CD4-positive, alpha-beta T cell (primary cell): ENCODE measurements at regions not wholly inside any gene's neighbourhood (a gene's known extent, or its start where the extent isn't known, plus 50 kb on each side); places are given as distances from the start of the nearest gene placed in this dataset.

Experiments
- ATAC-seq: fragments of 200-7000 bp; cut with Tn5 transposase; one replicate; pipeline ENCODE4 v1.10.0; 2022; ENCODE audit warnings: mild to moderate bottlenecking; ENCODE audit not compliant: poor library complexity
- CTCF ChIA-PET: fragments of 350-600 bp; sonication (Branson Sonifier 250); formaldehyde crosslinking; loops from one replicate; lab custom pipeline; 2021; ENCODE audit warnings: antibody characterized with exemption, inconsistent platforms; lab: Charles Lee
- POLR2A ChIA-PET: fragments of 350-600 bp; sonication (Branson Sonifier 250); formaldehyde crosslinking; loops from one replicate; lab custom pipeline; 2021; ENCODE audit warnings: antibody characterized with exemption, inconsistent platforms; lab: Charles Lee
- DNase-seq, 14 experiments: peaks; one replicate each; pipeline ENCODE4 v3.0.0-alpha.2; 2013 to 2020; ENCODE audit warnings: mixed read lengths in 2 of 14
- H3K27ac ChIP-seq, 2 donors: one replicate each; pipeline versions ENCODE4 v1.5.1 to v1.7.0; 2013; ENCODE audit warnings: low read length in 2 of 2, low read depth in 1 of 2, mild to moderate bottlenecking in 1 of 2
- H3K27me3 ChIP-seq, 2 experiments: 1 replicate in 1 of 2; 2 replicates in 1 of 2; pipeline versions ENCODE4 v1.6.1 to v1.7.0; 2013; ENCODE audit warnings: low read length in 2 of 2, control low read depth in 1 of 2, mild to moderate bottlenecking in 1 of 2, moderate library complexity in 1 of 2; ENCODE audit not compliant: insufficient read depth in 2 of 2, control insufficient read depth in 1 of 2
- H3K36me3 ChIP-seq: one replicate; pipeline ENCODE4 v1.6.1; 2013; ENCODE audit warnings: low read length, control low read depth; ENCODE audit not compliant: insufficient read depth
- H3K4me1 ChIP-seq: one replicate; pipeline ENCODE4 v1.6.1; 2013; ENCODE audit warnings: low read length, control low read depth; ENCODE audit not compliant: insufficient read depth
- H3K4me3 ChIP-seq: one replicate; pipeline ENCODE4 v1.5.1; 2013; ENCODE audit warnings: mild to moderate bottlenecking, low read length, moderate library complexity
- H3K9me3 ChIP-seq, 2 experiments: 1 replicate in 1 of 2; 2 replicates in 1 of 2; pipeline versions ENCODE4 v1.6.1 to v1.7.0; 2013; ENCODE audit warnings: low read length in 2 of 2, mild to moderate bottlenecking in 2 of 2, control low read depth in 1 of 2, moderate library complexity in 1 of 2; ENCODE audit not compliant: control insufficient read depth in 1 of 2, insufficient read depth in 1 of 2
- H3K27ac Mint-ChIP-seq: one replicate; pipeline ENCODE4 v1.8.0; 2020; ENCODE audit warnings: mixed read lengths
- H3K27me3 Mint-ChIP-seq: one replicate; pipeline ENCODE4 v1.8.0; 2021; ENCODE audit warnings: mixed read lengths
- H3K36me3 Mint-ChIP-seq: one replicate; pipeline ENCODE4 v1.8.0; 2021; ENCODE audit warnings: low read depth, mixed read lengths
- H3K4me1 Mint-ChIP-seq: one replicate; pipeline ENCODE4 v1.8.0; 2021; ENCODE audit warnings: low read depth, mixed read lengths
- H3K4me3 Mint-ChIP-seq: one replicate; pipeline ENCODE4 v1.8.0; 2020; ENCODE audit warnings: mild to moderate bottlenecking, mixed read lengths
- H3K9me3 Mint-ChIP-seq: one replicate; pipeline ENCODE4 v1.8.0; 2020; ENCODE audit warnings: mixed read lengths
- CTCF ChIP-seq: fragments of 200-600 bp; IDR thresholded peaks from one replicate; pipeline ENCODE4 v1.8.0; 2022; ENCODE audit warnings: antibody characterized with exemption, mild to moderate bottlenecking
- intact Hi-C, 2 experiments: fragments of 100-400 bp; cut with DNase I in 1 of 2; cut with micrococcal nuclease in 1 of 2; formaldehyde crosslinking; loops; one replicate each; pipeline versions ENCODE4 v1.15.1 to v1.9.0; 2023 to 2025; cut with DNase I, micrococcal nuclease

- no peak overlapping the region for H3K27ac ChIP-seq
- H3K27ac Mint-ChIP-seq = no peak overlapping the region
- H3K4me1 Mint-ChIP-seq = no peaks in the 10 kb centered on the region
- no peaks in the 10 kb centered on the region for H3K9me3 ChIP-seq
- H3K27me3 Mint-ChIP-seq = peaks cover 4% of the 10 kb centered on the region
- H3K27me3 ChIP-seq = no peaks in the 10 kb centered on the region
- H3K4me1 ChIP-seq = no peaks in the 10 kb centered on the region
- H3K36me3 Mint-ChIP-seq = no peaks in the 10 kb centered on the region
- no peak for TF ChIP-seq CTCF
- H3K9me3 Mint-ChIP-seq = no peaks in the 10 kb centered on the region
- DNase-seq = no peak
- CTCF ChIA-PET = no interaction called here
- H3K4me3 Mint-ChIP-seq = no peak overlapping the region
- H3K4me3 ChIP-seq = no peak overlapping the region
- intact Hi-C loops = no loop called here
- H3K36me3 ChIP-seq = no peaks in the 10 kb centered on the region
- ATAC-seq = no peak
- POLR2A ChIA-PET = no interaction called here
Observed at GRCh38 chr18:25672490-25672889, 320.5 kb upstream of the ZNF521 start.

GRCh38 chr18:25669741-25670140 is 317.8 kb upstream of the ZNF521 start:
- Histone ChIP-seq H3K27ac (no peak overlapping the region), H3K4me3 (no peak overlapping the region), H3K9me3 (peaks cover 0 to 3% of the 10 kb centered on the region in 2 experiments), H3K36me3 (no peaks in the 10 kb centered on the region), H3K27me3 (no peaks in the 10 kb centered on the region), H3K4me1 (no peaks in the 10 kb centered on the region)
- no peak for DNase-seq
- no peak for ATAC-seq
- intact Hi-C loops = loop anchor here in 1 of 2 experiments (2.0 kb wide), 1 partner anchor 61 kb away; no protein-coding TSS in a partner anchor
- no peak overlapping the region for H3K4me3 Mint-ChIP-seq
- H3K36me3 Mint-ChIP-seq = no peaks in the 10 kb centered on the region
- TF ChIP-seq CTCF = no peak
- H3K9me3 Mint-ChIP-seq = no peaks in the 10 kb centered on the region
- no peaks in the 10 kb centered on the region for H3K4me1 Mint-ChIP-seq
- ChIA-PET CTCF (no interaction called here), POLR2A (no interaction called here)
- H3K27me3 Mint-ChIP-seq = peaks cover 9% of the 10 kb centered on the region
- no peak overlapping the region for H3K27ac Mint-ChIP-seq

GRCh38 chr18:25662272-25662671 is 310.3 kb upstream of the ZNF521 start:
- TF ChIP-seq CTCF = no peak
- no peak overlapping the region for H3K27ac Mint-ChIP-seq
- POLR2A ChIA-PET = no interaction called here

More at GRCh38 chr18:25662272-25662671, 310.3 kb upstream of the ZNF521 start:
- no peaks in the 10 kb centered on the region for H3K4me1 ChIP-seq
- H3K36me3 ChIP-seq = no peaks in the 10 kb centered on the region
- ATAC-seq (no peak), DNase-seq (no peak)
- H3K27me3 ChIP-seq = no peaks in the 10 kb centered on the region
- no peaks in the 10 kb centered on the region for H3K36me3 Mint-ChIP-seq
- peaks cover 4% of the 10 kb centered on the region for H3K27me3 Mint-ChIP-seq
- peaks cover 0 to 4% of the 10 kb centered on the region in 2 experiments for H3K9me3 ChIP-seq
- CTCF ChIA-PET = no interaction called here
- H3K4me1 Mint-ChIP-seq = no peaks in the 10 kb centered on the region
- no peak overlapping the region for H3K4me3 ChIP-seq
- no peaks in the 10 kb centered on the region for H3K9me3 Mint-ChIP-seq
- intact Hi-C loops = no loop called here
- H3K4me3 Mint-ChIP-seq = no peak overlapping the region
- H3K27ac ChIP-seq = no peak overlapping the region
